ENCODE measurements at regions not wholly inside any gene's neighbourhood (a gene's known extent, or its start where the extent isn't known, plus 50 kb on each side); places are given as distances from the start of the nearest gene placed in this dataset.

DNA sequence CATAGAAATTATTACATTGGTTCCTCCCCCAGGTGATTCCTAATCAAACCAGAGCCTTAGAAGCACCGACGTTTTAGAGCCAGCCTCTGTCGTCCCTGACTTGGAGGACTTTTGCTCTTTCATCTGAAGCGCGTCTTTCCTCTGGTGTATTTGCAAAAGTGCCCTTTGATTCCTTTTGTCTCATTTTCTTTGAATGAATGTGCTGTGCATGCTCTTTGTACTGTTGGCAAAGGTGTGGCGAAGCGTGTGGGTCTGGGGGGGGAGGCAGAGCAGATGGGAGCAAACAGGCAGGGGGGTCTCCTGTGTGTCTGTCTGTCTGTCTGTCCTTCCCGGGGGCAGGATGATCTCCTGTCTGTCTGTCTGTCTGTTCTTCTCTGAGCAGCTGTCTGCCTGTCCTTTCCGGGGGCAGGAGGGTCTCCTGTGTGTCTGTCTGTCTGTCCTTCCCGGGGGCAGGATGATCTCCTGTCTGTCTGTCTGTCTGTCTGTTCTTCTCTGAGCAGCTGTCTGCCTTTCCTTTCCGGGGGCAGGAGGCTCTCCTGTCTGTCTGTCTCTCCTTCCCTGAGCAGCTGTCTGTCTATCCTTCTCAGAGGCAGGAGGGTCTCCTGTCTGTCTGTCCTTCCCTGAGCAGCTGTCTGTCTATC is 205.5 kb upstream of the MYT1L start:
- TF ChIP-seq SP1 (IDR thresholded peaks at IDR 0.05) (no peak), JUND (IDR thresholded peaks at IDR 0.05) (no peak), RAD21 (IDR thresholded peaks at IDR 0.05) (no peak), HNF4G (IDR thresholded peaks at IDR 0.05) (no peak), GABPA (IDR thresholded peaks at IDR 0.05 in 1 of 2, conservative IDR thresholded peaks at IDR 0.05 in 1 of 2) (no peak), YY1 (IDR thresholded peaks at IDR 0.05) (no peak), FOXA1 (IDR thresholded peaks at IDR 0.05) (no peak)
- TF ChIP-seq, protein P1, sequence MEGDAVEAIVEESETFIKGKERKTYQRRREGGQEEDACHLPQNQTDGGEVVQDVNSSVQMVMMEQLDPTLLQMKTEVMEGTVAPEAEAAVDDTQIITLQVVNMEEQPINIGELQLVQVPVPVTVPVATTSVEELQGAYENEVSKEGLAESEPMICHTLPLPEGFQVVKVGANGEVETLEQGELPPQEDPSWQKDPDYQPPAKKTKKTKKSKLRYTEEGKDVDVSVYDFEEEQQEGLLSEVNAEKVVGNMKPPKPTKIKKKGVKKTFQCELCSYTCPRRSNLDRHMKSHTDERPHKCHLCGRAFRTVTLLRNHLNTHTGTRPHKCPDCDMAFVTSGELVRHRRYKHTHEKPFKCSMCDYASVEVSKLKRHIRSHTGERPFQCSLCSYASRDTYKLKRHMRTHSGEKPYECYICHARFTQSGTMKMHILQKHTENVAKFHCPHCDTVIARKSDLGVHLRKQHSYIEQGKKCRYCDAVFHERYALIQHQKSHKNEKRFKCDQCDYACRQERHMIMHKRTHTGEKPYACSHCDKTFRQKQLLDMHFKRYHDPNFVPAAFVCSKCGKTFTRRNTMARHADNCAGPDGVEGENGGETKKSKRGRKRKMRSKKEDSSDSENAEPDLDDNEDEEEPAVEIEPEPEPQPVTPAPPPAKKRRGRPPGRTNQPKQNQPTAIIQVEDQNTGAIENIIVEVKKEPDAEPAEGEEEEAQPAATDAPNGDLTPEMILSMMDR (IDR thresholded peaks at IDR 0.05; ENCODE audit: low read depth, low read length, missing input control): no peak
- TF ChIP-seq, protein P2, sequence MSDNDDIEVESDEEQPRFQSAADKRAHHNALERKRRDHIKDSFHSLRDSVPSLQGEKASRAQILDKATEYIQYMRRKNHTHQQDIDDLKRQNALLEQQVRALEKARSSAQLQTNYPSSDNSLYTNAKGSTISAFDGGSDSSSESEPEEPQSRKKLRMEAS (IDR thresholded peaks at IDR 0.05): no peak
- TF ChIP-seq, protein P3, sequence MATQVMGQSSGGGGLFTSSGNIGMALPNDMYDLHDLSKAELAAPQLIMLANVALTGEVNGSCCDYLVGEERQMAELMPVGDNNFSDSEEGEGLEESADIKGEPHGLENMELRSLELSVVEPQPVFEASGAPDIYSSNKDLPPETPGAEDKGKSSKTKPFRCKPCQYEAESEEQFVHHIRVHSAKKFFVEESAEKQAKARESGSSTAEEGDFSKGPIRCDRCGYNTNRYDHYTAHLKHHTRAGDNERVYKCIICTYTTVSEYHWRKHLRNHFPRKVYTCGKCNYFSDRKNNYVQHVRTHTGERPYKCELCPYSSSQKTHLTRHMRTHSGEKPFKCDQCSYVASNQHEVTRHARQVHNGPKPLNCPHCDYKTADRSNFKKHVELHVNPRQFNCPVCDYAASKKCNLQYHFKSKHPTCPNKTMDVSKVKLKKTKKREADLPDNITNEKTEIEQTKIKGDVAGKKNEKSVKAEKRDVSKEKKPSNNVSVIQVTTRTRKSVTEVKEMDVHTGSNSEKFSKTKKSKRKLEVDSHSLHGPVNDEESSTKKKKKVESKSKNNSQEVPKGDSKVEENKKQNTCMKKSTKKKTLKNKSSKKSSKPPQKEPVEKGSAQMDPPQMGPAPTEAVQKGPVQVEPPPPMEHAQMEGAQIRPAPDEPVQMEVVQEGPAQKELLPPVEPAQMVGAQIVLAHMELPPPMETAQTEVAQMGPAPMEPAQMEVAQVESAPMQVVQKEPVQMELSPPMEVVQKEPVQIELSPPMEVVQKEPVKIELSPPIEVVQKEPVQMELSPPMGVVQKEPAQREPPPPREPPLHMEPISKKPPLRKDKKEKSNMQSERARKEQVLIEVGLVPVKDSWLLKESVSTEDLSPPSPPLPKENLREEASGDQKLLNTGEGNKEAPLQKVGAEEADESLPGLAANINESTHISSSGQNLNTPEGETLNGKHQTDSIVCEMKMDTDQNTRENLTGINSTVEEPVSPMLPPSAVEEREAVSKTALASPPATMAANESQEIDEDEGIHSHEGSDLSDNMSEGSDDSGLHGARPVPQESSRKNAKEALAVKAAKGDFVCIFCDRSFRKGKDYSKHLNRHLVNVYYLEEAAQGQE (IDR thresholded peaks at IDR 0.05): no peak
- TF ChIP-seq, protein P4, sequence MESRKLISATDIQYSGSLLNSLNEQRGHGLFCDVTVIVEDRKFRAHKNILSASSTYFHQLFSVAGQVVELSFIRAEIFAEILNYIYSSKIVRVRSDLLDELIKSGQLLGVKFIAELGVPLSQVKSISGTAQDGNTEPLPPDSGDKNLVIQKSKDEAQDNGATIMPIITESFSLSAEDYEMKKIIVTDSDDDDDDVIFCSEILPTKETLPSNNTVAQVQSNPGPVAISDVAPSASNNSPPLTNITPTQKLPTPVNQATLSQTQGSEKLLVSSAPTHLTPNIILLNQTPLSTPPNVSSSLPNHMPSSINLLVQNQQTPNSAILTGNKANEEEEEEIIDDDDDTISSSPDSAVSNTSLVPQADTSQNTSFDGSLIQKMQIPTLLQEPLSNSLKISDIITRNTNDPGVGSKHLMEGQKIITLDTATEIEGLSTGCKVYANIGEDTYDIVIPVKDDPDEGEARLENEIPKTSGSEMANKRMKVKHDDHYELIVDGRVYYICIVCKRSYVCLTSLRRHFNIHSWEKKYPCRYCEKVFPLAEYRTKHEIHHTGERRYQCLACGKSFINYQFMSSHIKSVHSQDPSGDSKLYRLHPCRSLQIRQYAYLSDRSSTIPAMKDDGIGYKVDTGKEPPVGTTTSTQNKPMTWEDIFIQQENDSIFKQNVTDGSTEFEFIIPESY (IDR thresholded peaks at IDR 0.05): no peak

Measured in liver (tissue), 3 donors.